GM21576 (cell line): ENCODE measurements at regions not wholly inside any gene's neighbourhood (a gene's known extent, or its start where the extent isn't known, plus 50 kb on each side); places are given as distances from the start of the nearest gene placed in this dataset.

Source experiments
- ATAC-seq: cut with Tn5 transposase; IDR thresholded peaks from one replicate; pipeline ENCODE4 v1.9.1; 2021; ENCODE audit warnings: mild to moderate bottlenecking, moderate library complexity; ENCODE audit not compliant: unreplicated experiment

DNA sequence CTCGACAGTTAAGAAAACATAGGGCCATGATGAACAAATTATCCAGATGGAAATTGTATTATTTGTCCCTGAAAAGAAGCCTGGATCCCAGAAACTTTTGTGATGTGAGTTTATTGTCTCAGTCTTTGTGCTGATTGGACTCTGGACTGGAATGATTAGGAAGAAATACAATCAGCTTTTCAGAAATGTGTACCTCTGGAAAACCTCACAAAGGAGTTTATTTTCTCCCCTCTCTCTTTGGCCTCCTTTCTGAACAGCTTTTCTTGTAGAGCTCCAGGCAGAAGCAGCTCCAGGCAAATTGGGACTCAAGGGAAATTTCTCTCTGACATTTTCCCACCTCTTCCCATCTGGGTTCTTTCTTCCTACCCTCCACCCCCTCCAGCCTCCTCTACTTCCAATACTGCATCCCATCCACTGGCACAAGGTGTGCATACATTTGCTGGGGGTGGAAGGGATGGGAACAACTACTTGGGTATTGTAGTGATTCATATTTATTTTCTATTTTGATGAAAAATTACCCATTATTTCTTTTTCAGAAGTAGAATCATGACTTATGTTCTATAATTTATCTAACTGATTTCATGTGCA is 119.7 kb downstream of the CD47 start:
- ATAC-seq: no peak

DNA sequence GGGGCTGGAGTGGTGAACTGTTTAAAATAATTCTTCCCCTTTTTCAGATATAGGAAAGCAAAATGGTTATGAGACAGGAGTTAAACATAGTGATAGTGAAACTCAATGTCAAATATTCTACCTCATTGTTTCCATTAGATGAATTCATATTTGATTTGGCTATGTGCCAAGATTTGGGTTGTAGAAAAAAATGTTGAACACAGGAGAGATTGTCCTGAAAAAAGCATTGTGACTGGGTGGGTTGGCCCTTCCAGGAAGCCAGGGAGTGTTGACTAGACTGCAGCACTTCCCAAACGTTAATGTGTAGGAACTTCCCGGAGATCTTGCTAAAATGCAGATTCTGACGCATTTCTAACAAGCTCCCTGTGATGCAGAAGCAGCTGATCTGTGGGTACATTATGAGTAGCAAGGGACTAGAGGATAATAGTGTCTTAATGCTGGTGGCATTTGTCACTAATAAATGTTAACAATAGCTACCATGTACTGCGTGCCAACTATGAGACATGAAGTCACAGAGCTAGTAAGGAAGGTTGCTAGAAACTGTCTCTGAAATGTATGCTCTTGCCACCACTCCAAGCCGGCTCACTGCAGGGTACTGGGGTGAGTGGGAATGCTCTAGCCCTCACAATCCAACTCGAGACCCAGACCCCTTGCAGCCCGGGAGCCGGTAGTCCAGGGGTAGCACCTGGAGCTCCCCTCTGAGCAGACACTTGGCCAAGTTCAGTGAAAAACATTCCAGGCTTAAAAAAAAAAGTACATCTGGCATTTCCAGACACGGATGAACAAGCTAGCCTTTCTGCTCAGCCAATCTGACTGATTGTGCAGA is 120.6 kb downstream of the CD47 start:
- no peak for ATAC-seq

DNA sequence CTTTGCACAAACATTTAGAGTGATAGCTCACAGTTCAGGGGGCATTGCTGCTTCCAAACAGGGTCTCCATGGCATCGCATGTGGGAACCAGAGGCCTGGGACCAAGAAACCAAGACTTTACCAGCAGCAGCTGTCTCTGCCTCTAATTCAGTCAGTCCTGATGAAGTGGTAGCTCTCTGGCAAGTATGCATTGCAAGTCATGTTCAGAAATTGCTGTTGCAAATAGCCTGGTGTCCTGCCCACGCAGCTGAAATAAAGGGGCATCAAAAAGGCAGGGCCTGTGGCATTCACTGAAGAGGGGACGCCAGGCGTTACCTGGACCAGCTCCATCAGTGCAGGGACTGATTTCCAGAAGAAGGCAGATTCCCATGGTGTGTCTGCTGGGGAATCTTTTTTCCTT is 121.3 kb downstream of the CD47 start:
- ATAC-seq: no peak

DNA sequence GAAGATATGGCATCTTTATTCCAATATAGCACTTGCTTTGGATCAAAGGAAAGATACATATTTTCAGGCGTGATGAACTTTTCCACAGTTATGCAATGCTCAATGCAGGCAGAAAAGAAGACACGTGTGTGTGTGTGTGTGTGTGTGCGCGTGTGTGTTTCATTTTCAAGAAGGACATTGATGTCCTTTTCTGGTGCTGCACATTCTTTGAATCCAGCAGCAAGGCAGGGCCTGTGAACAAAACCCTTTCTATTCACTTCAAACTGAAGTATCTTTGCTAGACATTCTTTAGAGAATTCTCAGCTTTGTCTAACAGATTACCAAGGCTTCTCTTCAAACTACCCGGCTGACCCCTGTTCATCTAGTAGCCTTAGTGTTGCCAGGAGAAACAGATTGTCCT is 124.6 kb downstream of the CD47 start:
- ATAC-seq: no peak

DNA sequence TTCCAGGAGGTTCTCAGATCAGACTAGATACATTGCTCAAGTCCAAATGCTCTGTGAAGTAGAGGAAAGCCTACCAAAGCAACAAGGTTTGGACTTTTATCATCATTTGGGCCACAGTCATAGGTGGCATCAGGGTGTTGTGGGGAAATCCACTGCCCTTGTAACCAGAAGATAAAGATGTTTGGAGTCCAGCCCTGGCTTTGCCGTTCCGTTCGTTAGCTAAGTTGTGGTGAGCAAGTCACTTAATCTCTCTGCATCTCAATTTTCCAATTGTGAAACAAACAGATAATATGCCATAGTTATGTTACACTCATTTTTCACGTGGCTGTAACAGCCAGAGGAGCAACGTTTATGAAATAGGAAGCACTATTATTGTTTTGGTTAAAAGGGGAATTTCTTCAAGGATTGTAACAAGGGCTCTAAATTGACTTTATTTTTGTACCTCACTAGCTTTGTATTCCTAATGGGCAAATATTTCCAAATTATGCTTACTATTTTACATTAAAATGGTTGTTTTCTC is 125.6 kb downstream of the CD47 start:
- ATAC-seq: no peak

DNA sequence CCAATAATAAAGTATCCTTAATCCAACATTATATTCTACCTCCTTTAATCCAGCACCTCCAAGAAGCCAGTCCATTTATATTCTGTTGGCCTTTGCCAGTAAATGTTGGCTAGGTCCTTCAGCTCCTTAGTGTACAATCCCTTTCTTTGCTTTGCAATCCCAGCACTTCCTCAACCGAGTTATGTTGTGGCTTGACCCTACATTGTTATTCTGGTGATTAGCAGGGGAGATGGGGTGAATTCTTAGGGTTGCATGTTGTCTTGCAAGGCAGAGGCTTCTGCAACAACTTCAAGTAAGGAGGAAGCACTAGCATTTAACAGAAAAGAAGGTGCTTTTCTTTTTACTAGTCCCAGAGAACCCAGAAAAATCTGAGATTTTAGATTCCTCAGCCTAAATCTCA is 127.2 kb downstream of the CD47 start:
- no peak for ATAC-seq

DNA sequence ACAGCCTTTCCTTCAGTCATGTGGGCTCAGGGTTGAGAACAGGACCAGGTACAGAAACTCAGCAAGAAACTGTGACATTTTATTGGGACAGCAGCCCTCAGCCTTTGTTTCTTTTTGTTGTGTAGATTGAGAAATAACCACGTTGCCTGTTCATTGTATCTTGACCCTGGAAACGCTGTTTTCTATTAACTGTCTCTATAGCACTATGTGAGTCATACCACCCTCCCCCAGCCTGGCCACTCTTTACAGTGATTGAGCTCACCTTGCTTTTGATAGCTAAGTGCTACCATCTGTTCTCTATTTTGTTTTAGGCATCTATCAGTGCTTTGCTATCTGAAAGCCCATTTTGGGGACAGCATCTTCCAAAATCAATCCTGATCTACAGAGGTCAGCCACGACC is 127.9 kb downstream of the CD47 start:
- no peak for ATAC-seq

DNA sequence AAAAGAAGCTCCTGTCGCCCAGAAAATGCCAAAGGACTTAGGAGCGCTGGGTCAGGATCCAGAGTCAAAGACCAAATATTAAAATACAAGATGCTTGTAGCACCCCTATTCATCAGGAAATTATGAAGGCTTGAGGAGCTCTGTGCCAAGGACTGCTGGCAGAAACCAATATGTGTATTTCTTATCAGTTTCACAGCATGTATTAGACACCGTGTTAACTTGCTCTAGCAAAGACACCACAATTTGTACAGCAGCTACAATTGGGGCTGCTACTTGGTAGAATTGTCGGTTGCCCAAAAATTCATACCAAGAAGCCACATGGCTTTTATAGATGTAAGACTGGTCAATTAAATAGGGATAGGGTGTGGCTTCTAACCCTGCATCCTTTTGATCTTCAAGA is 128.8 kb downstream of the CD47 start:
- ATAC-seq: no peak

DNA sequence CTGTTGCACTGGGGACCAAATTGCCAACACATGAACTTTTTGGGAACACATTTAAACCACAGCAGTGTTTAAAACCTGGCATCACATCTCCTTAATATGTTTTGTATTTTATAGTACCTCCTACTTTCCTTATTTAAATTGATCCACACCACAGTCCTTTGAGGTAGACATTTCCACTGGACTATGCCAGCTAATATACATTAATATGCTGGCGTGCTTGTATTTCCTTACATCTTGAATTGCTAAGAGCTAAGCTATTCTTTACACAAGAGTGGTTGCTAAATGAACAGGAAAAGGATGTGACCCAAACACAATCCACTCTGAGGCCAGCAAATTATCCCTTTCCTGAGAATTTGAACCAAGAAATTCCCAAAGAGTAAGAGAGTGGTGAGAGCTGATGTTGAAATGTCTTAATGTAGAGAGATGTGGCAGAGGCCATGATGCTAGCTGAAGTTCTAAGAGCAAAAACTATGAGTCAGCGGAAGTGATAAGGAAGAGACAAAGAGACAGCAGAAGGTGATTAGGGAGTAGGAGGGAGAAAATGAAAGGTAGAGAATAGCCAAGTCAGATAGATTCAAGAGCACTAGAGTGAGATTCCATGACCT is 131.2 kb downstream of the CD47 start:
- ATAC-seq: no peak

DNA sequence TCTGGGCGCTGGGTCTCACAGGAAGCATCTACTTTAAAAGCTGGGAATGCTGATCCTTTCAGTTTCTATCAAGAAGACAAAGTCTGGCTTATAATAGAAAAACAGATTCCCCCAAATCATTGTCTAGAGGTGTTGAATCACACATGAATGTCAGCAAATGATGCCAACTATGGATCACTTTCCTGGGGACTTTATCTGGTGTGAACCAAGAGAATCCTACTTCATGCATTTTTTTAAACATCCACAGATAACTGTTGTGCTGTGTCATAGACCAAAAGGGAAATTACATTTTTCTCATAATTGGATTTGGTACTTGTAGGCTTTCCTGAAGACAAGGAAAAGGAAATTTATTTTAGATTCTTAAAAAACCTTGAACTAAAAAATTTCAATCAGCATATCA is 132.7 kb downstream of the CD47 start:
- no peak for ATAC-seq

DNA sequence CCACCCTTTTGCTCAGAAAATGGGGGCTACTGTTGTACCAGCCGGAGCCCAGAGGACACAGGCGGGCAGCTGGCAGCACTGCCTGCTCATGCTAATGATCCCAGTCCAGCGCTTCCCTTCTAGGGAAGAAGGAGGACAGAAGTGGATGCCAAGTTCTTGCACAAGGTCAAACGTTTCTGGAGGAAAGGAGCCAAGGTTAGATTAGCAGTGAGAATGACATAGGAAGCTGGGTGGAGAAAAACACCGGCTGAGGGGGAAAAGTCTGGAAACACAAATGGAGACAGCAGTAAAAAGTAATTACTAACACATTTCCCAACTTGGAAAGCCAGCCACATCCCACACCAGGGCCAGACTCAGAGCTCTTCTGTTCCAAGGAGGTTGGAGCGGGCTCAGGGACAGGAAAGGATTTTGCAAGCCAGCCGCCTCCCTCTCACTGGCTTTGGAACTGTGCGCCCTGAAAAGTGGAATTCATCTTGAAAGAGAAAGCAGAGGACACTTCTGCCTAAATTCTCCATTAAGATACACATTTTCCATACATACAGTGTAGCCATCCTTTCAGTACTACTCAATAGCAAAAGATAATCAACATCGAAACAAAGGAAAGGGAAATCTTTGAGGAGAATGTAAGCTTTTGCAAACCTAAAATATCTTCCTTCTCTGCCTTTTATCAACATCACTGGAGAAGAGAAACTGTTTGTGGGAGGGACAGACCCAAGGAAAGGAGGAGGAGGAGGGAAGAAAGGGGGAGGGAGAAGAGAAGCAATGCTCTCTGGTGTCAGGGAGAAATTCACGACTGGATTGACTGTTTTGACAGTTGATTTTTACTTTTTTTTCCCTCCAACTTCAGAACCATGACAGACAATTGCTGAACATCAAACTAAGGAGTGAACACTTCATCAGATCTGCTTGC is 133.6 kb downstream of the CD47 start:
- no peak for ATAC-seq

DNA sequence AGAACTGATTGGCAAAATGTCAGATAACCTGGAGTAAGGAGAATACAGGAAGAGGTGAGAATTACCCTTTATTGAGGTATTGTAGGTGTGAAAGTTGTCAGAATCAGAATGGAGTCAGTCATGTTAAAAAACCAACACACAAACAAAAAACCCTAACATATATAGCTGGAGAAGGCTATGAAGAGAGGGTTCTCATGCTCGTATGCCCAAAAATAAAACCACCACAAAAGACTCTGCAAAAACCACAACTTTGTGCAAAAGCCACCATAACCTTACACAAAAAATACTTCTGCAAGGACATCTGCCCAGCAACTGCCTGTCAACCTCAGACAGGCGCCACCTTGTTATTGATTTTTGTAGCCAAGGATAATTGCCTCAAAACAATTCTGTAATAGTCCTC is 136.0 kb downstream of the CD47 start:
- ATAC-seq: no peak

DNA sequence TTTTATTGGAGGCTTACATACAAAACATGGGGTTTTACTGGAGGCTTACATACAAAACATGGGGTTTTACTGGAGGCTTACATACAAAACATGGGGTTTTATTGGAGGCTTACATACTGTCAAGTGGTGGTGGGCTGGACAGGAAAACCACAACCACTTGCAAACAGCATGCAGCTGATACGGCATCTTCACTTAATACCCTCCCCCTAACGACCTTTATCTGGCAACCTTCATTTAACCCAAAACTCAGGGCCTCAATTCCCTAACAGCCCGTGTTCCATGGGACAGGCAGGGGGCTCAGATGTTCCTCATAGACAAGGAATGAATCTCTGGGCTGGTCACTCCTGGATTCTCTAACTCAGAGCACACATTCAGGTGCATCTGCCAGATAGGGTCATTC is 137.1 kb downstream of the CD47 start:
- ATAC-seq: no peak

DNA sequence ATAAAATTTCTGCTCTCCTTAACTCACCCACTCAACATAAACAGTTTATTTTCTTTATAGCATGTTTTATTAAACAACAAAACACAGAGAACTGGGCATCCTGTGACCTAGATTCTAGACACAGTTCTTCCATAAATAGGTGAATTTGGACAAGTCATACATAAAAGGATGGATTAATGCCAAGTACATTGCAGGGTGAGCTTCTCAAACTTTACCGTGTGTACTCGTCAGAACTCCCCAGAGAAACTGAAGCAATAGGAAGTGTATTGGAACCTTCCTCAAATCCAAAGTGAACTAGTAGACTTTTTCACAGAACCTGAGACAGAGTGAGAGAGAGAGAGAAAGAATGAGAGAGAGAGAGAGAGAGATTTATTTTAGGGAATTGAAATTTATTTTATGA is 139.7 kb downstream of the CD47 start:
- no peak for ATAC-seq

DNA sequence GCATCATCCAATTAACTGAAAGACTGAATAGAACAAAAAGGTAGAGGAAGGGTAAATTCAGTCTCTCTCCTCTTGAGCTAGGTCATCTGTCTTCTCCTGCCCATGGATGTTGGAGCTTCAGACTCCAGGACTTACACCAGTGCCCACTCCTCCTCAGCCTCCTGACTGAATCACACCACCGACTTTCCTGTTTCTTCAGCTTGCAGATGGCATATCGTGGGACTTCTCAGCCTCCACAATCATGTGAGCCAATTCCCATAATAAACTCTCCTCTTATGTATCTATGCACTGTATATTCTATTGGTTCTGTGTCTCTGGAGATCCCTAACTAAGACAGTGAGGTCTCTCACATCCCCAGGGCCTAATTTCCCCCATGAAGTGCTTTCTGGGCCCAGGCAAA is 140.4 kb downstream of the CD47 start:
- ATAC-seq: no peak

DNA sequence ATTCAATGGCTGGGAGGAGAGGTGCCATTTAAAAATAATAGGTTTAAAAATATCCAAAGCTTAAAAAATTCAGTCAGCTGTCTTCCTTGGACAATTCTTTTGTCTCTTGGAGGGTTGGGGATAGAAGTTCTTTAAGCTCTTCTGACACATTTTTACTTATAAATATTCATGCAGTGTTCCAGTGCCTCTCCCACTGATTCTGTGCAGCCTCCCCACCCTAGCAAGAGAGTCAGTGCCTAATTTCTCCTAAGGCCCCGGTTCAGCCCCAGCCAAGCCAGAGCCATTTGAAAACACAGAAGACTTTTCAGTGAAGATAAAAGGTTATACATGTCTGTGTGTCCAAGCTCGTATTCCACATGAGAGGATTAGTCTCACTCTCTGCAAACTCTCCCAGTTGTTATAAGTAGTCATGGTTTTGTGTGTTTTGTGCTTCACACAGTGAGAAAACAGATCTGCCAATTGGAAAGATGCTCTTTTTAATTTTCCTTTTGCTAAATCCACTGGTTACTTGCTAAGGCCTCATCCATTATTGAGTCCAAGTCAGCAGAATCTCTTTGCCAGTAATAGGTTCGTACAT is 141.3 kb downstream of the CD47 start:
- ATAC-seq: no peak

DNA sequence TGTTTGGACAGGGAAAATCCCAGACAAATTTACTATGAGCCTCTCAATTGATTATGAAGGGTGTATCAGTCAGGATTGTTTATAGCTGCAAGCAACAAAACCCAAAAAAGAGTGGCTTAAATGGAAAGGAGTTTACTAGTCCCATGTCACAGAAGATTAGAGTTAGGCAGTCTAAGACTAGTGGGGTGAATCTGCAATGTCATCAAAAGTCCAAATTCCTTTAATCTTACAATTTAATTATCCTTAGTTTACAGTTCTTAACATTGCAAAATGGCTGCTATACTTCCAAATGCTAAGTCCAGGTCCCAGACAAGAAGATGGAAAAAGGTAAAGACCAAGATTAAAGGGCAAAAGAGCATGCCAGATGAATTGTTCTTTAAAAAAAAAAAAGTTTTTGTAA is 143.6 kb downstream of the CD47 start:
- ATAC-seq: no peak

DNA sequence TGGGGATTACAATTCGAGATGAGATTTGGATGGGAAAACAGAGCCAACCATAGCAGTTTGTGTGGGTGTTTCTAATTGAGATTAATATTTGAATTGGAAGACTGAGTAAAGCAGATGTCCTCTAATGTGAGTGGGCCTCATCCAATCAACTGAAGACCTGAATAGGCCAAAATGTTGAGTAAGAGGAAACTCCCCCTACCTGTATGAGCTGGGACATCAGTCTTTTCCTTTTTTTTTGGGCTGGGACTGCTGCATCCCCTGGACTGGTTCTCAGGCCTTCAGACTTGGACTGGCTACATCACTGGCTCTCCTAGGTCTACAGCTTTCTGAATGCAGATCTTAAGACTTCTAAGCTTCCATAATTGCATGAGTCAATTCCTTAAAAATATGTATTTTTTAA is 144.1 kb downstream of the CD47 start:
- ATAC-seq: no peak

DNA sequence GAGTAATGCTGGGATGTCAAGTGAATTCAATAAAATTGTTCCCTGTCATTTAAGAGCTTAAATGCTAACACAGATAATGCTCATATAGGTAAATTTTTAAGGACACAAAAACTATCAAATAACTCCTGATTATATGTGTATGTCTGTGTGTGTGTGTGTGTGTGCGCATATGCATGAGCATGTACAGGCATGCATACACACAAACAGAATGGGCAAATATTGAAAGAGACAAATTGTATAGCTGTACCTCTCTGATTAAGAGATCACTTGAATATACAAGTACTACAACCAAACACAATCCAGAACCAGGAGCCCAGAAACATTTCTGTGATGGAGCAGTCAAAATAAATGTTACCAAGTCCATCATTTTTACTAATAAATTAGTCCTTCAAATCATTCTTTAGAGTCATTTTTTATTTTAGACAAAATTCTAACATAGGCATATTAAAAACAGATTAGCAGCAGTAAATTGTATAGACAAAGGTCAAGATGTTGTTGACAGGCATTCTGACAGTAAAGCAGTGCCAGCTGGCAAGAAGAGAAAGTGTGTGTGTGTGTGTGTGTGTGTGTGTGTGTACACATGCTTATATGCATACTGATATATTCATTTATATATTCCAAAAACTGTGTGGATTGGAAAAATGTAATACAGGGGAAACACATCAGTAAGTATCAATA is 145.3 kb downstream of the CD47 start:
- ATAC-seq: no peak

DNA sequence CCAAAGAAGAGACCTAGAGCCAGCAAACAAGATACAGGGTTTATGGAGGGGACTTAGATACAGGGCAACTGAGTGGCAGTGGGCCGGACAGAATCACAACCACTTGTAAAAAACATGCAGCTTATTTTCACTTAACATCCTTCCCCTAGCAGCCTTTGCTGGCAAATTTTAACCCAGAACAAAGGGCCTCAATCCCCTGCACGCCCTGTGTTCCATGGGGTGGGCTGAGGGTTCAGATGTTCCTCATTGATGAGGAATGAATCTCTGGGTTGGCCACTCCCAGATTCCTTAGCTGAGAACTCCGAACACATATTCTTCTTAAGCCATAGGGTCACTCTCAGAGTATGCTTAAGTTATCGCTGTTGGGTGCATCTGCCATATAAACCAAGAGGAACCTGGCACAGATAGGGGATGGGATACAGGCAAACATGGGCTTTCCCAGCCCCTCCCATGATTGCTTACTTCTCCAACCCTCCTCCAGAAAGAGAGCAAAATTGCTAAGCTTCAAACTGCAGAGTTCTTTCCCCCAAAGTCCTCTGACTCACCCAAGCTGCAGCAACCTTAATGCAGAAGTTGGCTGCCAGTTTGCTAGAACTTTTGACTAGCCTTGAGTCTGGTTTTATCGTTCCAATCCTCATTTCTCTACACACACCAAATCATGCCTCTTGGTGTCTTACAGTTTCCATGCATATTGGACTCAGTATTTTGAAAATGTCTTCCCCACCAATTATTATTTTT is 146.9 kb downstream of the CD47 start:
- no peak for ATAC-seq
